ENCODE measurements at regions not wholly inside any gene's neighbourhood (a gene's known extent, or its start where the extent isn't known, plus 50 kb on each side); places are given as distances from the start of the nearest gene placed in this dataset.
A peak's percentile ranks its signal among the peaks of the same experiment; 100 is the strongest.

DNA sequence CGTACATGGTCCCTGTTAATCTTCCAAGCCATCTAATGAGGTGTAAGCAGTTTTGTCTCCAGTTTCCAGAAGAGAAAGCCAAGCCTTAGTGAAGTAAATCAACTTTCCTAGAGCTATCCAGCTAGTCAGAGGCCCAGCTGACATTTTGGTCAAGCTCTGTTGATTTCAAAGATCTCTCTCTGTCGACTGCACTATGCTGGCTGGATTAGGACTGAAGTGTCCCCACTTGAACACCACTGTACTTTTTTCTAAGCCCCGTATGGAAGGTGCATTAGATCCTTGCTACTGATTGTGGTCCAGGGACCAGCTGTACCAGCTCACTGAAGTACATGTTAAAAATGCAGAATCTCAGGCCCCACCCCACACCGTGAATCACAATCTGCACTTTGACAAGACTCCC is 176.5 kb upstream of the NAV2 start:
- TF ChIP-seq, protein P1, sequence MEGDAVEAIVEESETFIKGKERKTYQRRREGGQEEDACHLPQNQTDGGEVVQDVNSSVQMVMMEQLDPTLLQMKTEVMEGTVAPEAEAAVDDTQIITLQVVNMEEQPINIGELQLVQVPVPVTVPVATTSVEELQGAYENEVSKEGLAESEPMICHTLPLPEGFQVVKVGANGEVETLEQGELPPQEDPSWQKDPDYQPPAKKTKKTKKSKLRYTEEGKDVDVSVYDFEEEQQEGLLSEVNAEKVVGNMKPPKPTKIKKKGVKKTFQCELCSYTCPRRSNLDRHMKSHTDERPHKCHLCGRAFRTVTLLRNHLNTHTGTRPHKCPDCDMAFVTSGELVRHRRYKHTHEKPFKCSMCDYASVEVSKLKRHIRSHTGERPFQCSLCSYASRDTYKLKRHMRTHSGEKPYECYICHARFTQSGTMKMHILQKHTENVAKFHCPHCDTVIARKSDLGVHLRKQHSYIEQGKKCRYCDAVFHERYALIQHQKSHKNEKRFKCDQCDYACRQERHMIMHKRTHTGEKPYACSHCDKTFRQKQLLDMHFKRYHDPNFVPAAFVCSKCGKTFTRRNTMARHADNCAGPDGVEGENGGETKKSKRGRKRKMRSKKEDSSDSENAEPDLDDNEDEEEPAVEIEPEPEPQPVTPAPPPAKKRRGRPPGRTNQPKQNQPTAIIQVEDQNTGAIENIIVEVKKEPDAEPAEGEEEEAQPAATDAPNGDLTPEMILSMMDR (IDR thresholded peaks at IDR 0.05; ENCODE audit: low read depth, low read length), result no peak
- no peak for DNase-seq (ENCODE audit: low read depth in 2 of 2)
- H3K4me3 ChIP-seq (replicated peaks in 1 of 2; ENCODE audit: low read depth in 2 of 2, low read length in 2 of 2), result no peak overlapping the region

DNA sequence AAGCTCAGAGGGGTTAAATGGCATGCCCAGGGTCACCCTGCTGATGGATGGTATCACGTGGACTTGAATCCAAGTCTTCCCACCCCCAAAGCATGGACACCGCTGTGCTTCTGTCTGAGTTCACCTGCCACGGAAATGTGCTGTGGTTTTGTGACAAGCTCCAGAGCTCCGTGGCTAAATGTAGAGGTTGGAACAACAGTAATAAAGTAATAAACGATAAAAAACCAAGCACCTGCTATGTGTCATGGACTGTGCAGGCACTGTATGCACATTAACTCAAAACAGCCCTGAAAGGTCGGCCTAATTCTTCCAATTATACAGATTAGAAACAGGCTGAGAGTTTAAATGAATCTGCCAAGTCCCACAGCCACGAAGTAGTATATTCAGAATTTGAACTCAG is 182.1 kb upstream of the NAV2 start:
- no peak overlapping the region for H3K4me3 ChIP-seq (replicated peaks in 1 of 2; ENCODE audit: low read depth in 2 of 2, low read length in 2 of 2)
- no peak for DNase-seq (ENCODE audit: low read depth in 2 of 2)
- TF ChIP-seq, protein P1 (IDR thresholded peaks at IDR 0.05; ENCODE audit: low read depth, low read length), result no peak

DNA sequence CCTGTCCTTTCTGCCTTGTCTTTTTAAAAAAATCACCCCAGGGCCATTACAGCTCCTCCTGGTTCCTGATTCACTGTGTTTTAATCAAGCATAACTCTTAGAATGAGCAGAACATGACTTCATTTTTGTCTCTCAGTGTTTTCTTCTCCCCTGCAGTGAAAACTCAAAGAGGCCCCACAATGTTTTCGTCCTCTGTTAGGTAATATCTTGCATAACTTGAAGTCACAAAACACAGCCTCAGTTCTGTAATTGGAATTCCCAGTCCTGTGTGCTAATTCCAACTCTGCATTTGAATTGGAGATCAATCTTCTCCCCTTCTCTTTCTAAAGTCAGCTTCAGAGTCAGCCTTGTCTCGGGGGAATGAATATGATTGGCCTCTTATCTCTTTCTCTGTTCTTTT is 186.5 kb upstream of the NAV2 start:
- peak in 1 of 2 donors; percentile 21 for DNase-seq (ENCODE audit: low read depth in 2 of 2)
- TF ChIP-seq, protein P1 (IDR thresholded peaks at IDR 0.05; ENCODE audit: low read depth, low read length), result no peak
- H3K4me3 ChIP-seq (replicated peaks in 1 of 2; ENCODE audit: low read depth in 2 of 2, low read length in 2 of 2), result no peak overlapping the region

DNA sequence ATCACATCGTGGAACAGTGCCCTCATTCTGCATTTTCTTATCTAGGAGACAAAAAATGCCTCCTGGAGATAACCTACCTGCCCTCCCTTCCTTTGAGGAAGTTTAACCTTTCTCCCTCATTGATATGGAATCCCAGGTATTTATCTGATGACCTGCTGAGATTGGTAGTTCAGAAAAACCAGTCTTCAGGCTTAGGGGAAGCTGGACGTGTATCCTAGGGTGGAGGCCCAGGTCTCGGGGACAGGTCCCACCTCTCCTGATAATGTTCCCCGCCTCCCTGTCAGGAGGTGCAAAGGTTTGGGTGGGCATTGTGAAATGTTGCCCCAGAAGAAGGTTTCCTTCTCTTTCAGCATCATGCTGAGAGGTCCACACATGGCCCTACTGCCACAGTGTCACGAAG is 186.9 kb upstream of the NAV2 start:
- H3K4me3 ChIP-seq (replicated peaks in 1 of 2; ENCODE audit: low read depth in 2 of 2, low read length in 2 of 2), result no peak overlapping the region
- no peak for DNase-seq (ENCODE audit: low read depth in 2 of 2)
- TF ChIP-seq, protein P1 (IDR thresholded peaks at IDR 0.05; ENCODE audit: low read depth, low read length), result no peak

DNA sequence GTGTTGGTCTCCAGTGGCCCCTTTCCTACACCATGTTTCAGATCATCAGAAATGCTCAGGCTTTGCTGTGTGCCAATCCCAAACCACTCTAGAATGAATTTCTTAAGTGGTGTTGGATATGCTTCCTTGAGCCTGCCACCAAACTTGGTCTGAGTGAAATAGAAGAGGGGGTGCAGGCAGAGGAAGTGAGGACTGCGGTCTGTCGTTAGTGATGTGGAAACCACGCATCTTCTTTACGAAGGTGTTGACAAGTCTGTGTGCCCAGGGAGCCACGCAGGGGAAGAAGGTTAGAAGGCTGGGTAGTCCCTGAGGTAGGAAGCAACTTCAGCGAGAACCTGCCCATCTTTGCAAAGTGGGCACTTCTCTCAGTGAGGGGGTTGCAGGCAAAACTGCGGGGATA is 187.4 kb upstream of the NAV2 start:
- TF ChIP-seq, protein P1 (IDR thresholded peaks at IDR 0.05; ENCODE audit: low read depth, low read length), result no peak
- no peak overlapping the region for H3K4me3 ChIP-seq (replicated peaks in 1 of 2; ENCODE audit: low read depth in 2 of 2, low read length in 2 of 2)
- DNase-seq (ENCODE audit: low read depth in 2 of 2), result no peak

DNA sequence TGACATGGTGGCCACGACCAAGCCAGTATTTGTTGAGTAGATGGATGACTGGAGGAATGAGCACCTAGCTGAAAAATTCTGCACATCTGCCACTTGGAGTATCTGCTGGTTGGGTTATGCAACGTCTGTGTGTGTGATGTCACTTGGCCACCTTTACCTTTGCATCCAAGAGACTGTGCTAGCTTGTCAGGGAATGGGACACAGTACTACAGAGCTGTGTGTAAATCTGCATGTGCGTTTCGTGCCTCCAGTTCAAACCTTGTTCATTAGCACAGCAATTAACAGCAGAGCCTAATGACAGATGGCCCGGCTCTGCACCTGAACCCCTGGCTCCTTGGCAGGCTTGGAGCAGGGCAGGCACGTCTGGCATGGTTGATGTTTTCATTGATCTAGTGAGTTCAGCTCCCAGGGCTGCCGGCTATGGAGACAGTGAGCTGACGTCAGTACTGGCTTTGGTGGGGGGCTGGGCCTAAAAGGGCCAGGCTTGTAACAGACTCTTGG is 188.4 kb upstream of the NAV2 start:
- DNase-seq (ENCODE audit: low read depth in 2 of 2), result peak; percentile 18 to 29
- TF ChIP-seq, protein P1 (IDR thresholded peaks at IDR 0.05; ENCODE audit: low read depth, low read length), result no peak
- H3K4me3 ChIP-seq (replicated peaks in 1 of 2; ENCODE audit: low read depth in 2 of 2, low read length in 2 of 2), result no peak overlapping the region

DNA sequence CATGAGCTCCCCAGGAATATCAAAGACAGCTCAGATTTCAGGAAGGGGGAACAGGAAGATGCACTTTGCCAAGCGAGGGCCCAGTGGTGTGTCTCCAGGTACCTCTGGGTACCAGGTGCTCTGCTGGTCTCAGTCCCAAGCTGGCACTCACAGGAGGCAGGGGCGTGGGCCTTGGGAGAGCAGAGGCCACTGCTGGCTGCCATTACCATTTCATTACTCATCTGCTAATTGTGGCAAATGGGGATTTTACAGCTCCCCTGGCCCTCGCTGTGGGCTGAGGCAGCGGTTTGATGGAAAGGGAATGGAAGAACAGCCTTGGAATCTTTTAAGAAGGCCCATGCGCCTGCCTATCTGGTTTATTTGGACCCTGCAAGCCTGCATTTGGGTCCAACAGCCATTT is 192.0 kb upstream of the NAV2 start:
- DNase-seq (ENCODE audit: low read depth in 2 of 2), result no peak
- TF ChIP-seq, protein P1 (IDR thresholded peaks at IDR 0.05; ENCODE audit: low read depth, low read length), result no peak
- H3K4me3 ChIP-seq (replicated peaks in 1 of 2; ENCODE audit: low read depth in 2 of 2, low read length in 2 of 2), result no peak overlapping the region
